H1 (cell line): ENCODE measurements at regions not wholly inside any gene's neighbourhood (a gene's known extent, or its start where the extent isn't known, plus 50 kb on each side); places are given as distances from the start of the nearest gene placed in this dataset.

ENCODE experiments used
- CREB1 ChIP-seq: IDR thresholded peaks from 2 replicates; pipeline ENCODE4 v1.6.1; 2012; ENCODE audit warnings: inconsistent platforms
- KDM1A ChIP-seq: fragments of 200-600, 300-600 bp; sonication (generic); IDR thresholded peaks from 2 replicates; pipeline ENCODE4 v1.7.1; 2016; ENCODE audit warnings: mild to moderate bottlenecking, low read length, borderline replicate concordance
- KDM4A ChIP-seq: IDR thresholded peaks from one replicate; pipeline ENCODE4 v1.7.1; 2012; ENCODE audit warnings: low read depth, mild to moderate bottlenecking, moderate library complexity, low read length, inconsistent platforms; ENCODE audit not compliant: severe bottlenecking
- POLR2A ChIP-seq, 2 experiments: IDR thresholded peaks; 1 replicate in 1 of 2; 2 replicates in 1 of 2; pipeline ENCODE4 v1.6.1; 2011; ENCODE audit warnings: low read depth in 2 of 2, low read length in 2 of 2, mild to moderate bottlenecking in 2 of 2; ENCODE audit errors: control extremely low read depth in 1 of 2
- POLR2AphosphoS5 ChIP-seq: IDR thresholded peaks from 2 replicates; pipeline ENCODE4 v1.6.1; 2011; ENCODE audit warnings: low read depth, low read length
- RAD21 ChIP-seq, 2 experiments: IDR thresholded peaks in 1 of 2; conservative IDR thresholded peaks in 1 of 2; 2 replicates each; pipeline ENCODE4 v1.6.1; 2011; ENCODE audit warnings: low read depth in 2 of 2, low read length in 2 of 2, improper control_type of control experiment in 1 of 2, inconsistent platforms in 1 of 2, mild to moderate bottlenecking in 1 of 2, moderate library complexity in 1 of 2
- RNF2 ChIP-seq: fragments of 200-900, 300-1000 bp; sonication (generic); IDR thresholded peaks from 2 replicates; pipeline ENCODE4 v1.7.1; 2016; ENCODE audit warnings: borderline replicate concordance, low read depth, mild to moderate bottlenecking, antibody characterized with exemption, low read length; ENCODE audit not compliant: poor library complexity, severe bottlenecking; ENCODE audit errors: missing control alignments
- RXRA ChIP-seq: IDR thresholded peaks from 2 replicates; pipeline ENCODE4 v1.6.1; 2011; ENCODE audit warnings: low read depth, mild to moderate bottlenecking, low read length, moderate library complexity; ENCODE audit not compliant: insufficient read depth
- SRF ChIP-seq: IDR thresholded peaks from 2 replicates; pipeline ENCODE4 v1.6.1; 2011; ENCODE audit warnings: mild to moderate bottlenecking, low read depth, low read length, moderate library complexity
- YY1 ChIP-seq: IDR thresholded peaks from 2 replicates; pipeline ENCODE4 v1.6.1; 2011; ENCODE audit warnings: low read depth, mild to moderate bottlenecking, low read length
- TF ChIP-seq, protein P1 (sequence below), 3 experiments: IDR thresholded peaks; 1 replicate in 2 of 3; 2 replicates in 1 of 3; pipeline versions ENCODE4 v1.5.1 to v1.6.1; 2011; ENCODE audit warnings: low read length in 3 of 3, mild to moderate bottlenecking in 3 of 3, inconsistent platforms in 2 of 3, low read depth in 1 of 3, moderate library complexity in 1 of 3; ENCODE audit not compliant: insufficient read depth in 1 of 3; ENCODE audit errors: control extremely low read depth in 1 of 3

DNA sequence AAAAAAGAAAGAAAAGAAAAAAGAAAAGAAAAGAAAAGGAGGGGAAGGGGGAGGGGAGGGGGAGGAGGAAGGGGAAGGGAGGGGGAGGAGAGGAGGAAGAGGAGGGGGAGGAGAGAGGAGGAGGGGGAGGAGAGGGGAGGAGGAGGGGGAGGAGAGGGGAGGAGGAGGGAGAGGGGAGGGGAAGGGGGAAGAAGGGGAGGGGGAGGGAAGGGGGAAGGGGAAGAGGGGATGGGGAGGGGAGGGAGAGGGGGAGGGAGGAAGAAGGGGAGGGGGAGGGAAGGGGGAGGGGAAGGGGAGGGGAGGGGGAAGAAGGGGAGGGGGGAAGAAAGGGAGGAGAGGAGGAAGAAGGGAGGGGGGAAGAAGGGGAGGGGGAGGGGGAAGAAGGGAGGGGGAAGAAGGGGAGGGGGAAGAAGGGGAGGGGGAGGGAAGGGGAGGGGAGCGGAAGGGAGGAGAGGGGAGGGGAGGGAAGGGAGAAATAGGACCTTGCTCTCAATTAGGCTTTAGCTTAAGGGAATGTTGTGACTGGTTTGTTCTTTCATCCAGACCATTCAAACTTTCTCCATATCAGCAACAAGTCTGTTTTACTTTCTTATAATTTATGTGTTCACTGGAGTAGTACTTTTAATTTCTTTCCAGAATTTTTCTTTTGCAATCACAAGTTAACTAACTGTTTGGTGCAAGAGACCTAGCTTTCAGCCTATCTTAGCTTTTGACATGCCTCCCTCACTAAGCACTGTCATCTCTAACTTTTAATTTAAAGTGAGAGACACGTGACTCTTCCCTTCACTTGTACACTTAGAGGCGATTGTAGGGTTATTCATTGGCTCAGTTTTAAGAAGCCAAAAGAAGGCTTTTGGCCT, 76.5 kb upstream of the EGLN3 start:
- TF ChIP-seq KDM4A (no peak), RXRA (no peak), RNF2 (no peak), POLR2AphosphoS5 (no peak), CREB1 (no peak), YY1 (no peak), SRF (no peak), RAD21 (IDR thresholded peaks at IDR 0.05 in 1 of 2, conservative IDR thresholded peaks at IDR 0.05 in 1 of 2; ENCODE audit: low read depth in 2 of 2, low read length in 2 of 2) (no peak), POLR2A (IDR thresholded peaks at IDR 0.05; ENCODE audit: control extremely low read depth in 1 of 2, low read depth in 2 of 2, low read length in 2 of 2) (no peak), KDM1A (no peak)
- TF ChIP-seq, protein P1, sequence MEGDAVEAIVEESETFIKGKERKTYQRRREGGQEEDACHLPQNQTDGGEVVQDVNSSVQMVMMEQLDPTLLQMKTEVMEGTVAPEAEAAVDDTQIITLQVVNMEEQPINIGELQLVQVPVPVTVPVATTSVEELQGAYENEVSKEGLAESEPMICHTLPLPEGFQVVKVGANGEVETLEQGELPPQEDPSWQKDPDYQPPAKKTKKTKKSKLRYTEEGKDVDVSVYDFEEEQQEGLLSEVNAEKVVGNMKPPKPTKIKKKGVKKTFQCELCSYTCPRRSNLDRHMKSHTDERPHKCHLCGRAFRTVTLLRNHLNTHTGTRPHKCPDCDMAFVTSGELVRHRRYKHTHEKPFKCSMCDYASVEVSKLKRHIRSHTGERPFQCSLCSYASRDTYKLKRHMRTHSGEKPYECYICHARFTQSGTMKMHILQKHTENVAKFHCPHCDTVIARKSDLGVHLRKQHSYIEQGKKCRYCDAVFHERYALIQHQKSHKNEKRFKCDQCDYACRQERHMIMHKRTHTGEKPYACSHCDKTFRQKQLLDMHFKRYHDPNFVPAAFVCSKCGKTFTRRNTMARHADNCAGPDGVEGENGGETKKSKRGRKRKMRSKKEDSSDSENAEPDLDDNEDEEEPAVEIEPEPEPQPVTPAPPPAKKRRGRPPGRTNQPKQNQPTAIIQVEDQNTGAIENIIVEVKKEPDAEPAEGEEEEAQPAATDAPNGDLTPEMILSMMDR (IDR thresholded peaks at IDR 0.05; ENCODE audit: control extremely low read depth in 1 of 3, insufficient read depth in 1 of 3, low read depth in 1 of 3, low read length in 3 of 3): no peak
